ENCODE measurements at regions not wholly inside any gene's neighbourhood (a gene's known extent, or its start where the extent isn't known, plus 50 kb on each side); places are given as distances from the start of the nearest gene placed in this dataset.

GRCh38 chr5:12647613-12648012, 743.4 kb upstream of the CTNND2 start:
- H3K56ac ChIP-seq (replicated peaks; ENCODE audit: insufficient read length, low read depth, low read length): no peak overlapping the region
- H3K36me3 ChIP-seq (ENCODE audit: control insufficient read depth in 2 of 4, insufficient read depth in 4 of 4, low read length in 3 of 4): peaks cover 0 to 12% (median 0%) of the 10 kb centered on the region in 4 experiments; a peak in 3 of 8 replicates
- H2BK20ac ChIP-seq (ENCODE audit: low read length): no peak overlapping the region
- 87% methylated on average over 4 of the region's 4 CpGs; no CpG with 5 or more reads in 1 of the 2 experiments for WGBS, 2 experiments (ENCODE audit: extremely low coverage in 1 of 2, insufficient coverage in 1 of 2, insufficient read length in 1 of 2, insufficient replicate concordance in 2 of 2, low coverage in 1 of 2, low lambda C conversion rate in 2 of 2, missing lambda C conversion rate in 1 of 2)
- POLR2A ChIA-PET (ENCODE audit: partially characterized antibody): interaction anchor here (0.7 to 1.9 kb wide), 4 partner anchors 15 to 434 kb away, joined by 3 to 10 read pairs (median 3); no protein-coding TSS in a partner anchor
- no peak overlapping the region for H2BK5ac ChIP-seq (ENCODE audit: low read depth, low read length)
- no peaks in the 10 kb centered on the region for H3K9me3 ChIP-seq (ENCODE audit: insufficient read depth in 2 of 2, low read depth in 1 of 2, low read length in 1 of 2)
- H3K23ac ChIP-seq (ENCODE audit: insufficient read length): no peak overlapping the region
- no peak overlapping the region for H3K18ac ChIP-seq (ENCODE audit: extremely low read depth, low read length)
- peak; percentile 36 to 79 for TF ChIP-seq POLR2A (IDR thresholded peaks at IDR 0.05; ENCODE audit: control extremely low read depth in 1 of 2, low read depth in 2 of 2, low read length in 2 of 2)
- peak; percentile 82; the same call in 1 of the 2 replicates for TF ChIP-seq POLR2AphosphoS5 (IDR thresholded peaks at IDR 0.05; ENCODE audit: low read depth, low read length)
- TF ChIP-seq HDAC2 (IDR thresholded peaks at IDR 0.05; ENCODE audit: borderline replicate concordance in 1 of 2, low read depth in 2 of 2, low read length in 2 of 2): no peak
- H3K79me2 ChIP-seq (ENCODE audit: control insufficient read depth in 1 of 2, insufficient read depth in 2 of 2, low read length in 2 of 2): no peaks in the 10 kb centered on the region
- H4K91ac ChIP-seq (replicated peaks; ENCODE audit: insufficient read length, low read length): no peak overlapping the region
- H3K4me3 ChIP-seq (ENCODE audit: extremely low read depth in 1 of 4, insufficient read depth in 2 of 4, low read depth in 3 of 4, low read length in 4 of 4): no peak overlapping the region
- H2BK120ac ChIP-seq (replicated peaks; ENCODE audit: low read depth, low read length): no peak overlapping the region
- H4K5ac ChIP-seq (ENCODE audit: insufficient read length, low read depth, low read length): no peak overlapping the region
- no peak overlapping the region for H3K27ac ChIP-seq (ENCODE audit: low read depth, low read length)
- H2BK12ac ChIP-seq (ENCODE audit: low read depth, low read length): no peak overlapping the region
- H4K20me1 ChIP-seq (replicated peaks in 1 of 2; ENCODE audit: control insufficient read depth in 1 of 2, insufficient read depth in 2 of 2, low read length in 2 of 2): no peaks in the 10 kb centered on the region
- DNase-seq (ENCODE audit: low read depth in 1 of 2, low spot score in 2 of 2): no peak
- H2AFZ ChIP-seq (ENCODE audit: low read length): no peak overlapping the region
- CTCF ChIA-PET (ENCODE audit: partially characterized antibody): no interaction called here
- no peak overlapping the region for H3K9ac ChIP-seq (replicated peaks in 1 of 4; ENCODE audit: extremely low read depth in 1 of 4, low read depth in 3 of 4, low read length in 3 of 4)
- H3K79me1 ChIP-seq (ENCODE audit: low read depth, low read length): no peaks in the 10 kb centered on the region
- no peaks in the 10 kb centered on the region; a peak in 1 of 7 replicates for H3K4me1 ChIP-seq (replicated peaks in 1 of 4; ENCODE audit: control insufficient read depth in 3 of 4, insufficient read depth in 4 of 4, low read length in 3 of 4)
- no peak overlapping the region for H3K14ac ChIP-seq (ENCODE audit: insufficient read length)
- H3K23me2 ChIP-seq (ENCODE audit: low read depth, low read length): no peaks in the 10 kb centered on the region
- H4K8ac ChIP-seq (ENCODE audit: extremely low read depth, insufficient read depth, low read length): no peak overlapping the region
- FAIRE-seq: no peak
- no peak overlapping the region for H3K4me2 ChIP-seq (ENCODE audit: insufficient read depth in 1 of 2, low read depth in 2 of 2, low read length in 2 of 2)
- H3K27me3 ChIP-seq (replicated peaks in 1 of 4; ENCODE audit: control insufficient read depth in 3 of 4, extremely low read depth in 1 of 4, insufficient read depth in 3 of 4, low read length in 3 of 4): no peaks in the 10 kb centered on the region
- H2AK5ac ChIP-seq (ENCODE audit: low read depth, low read length): no peak overlapping the region
- no peak overlapping the region for H3K4ac ChIP-seq (replicated peaks; ENCODE audit: insufficient read length, low read depth, low read length)
- no peak overlapping the region for H2BK15ac ChIP-seq (ENCODE audit: low read length)

Data from H1 (cell line).